ENCODE measurements at regions not wholly inside any gene's neighbourhood (a gene's known extent, or its start where the extent isn't known, plus 50 kb on each side); places are given as distances from the start of the nearest gene placed in this dataset.

DNA sequence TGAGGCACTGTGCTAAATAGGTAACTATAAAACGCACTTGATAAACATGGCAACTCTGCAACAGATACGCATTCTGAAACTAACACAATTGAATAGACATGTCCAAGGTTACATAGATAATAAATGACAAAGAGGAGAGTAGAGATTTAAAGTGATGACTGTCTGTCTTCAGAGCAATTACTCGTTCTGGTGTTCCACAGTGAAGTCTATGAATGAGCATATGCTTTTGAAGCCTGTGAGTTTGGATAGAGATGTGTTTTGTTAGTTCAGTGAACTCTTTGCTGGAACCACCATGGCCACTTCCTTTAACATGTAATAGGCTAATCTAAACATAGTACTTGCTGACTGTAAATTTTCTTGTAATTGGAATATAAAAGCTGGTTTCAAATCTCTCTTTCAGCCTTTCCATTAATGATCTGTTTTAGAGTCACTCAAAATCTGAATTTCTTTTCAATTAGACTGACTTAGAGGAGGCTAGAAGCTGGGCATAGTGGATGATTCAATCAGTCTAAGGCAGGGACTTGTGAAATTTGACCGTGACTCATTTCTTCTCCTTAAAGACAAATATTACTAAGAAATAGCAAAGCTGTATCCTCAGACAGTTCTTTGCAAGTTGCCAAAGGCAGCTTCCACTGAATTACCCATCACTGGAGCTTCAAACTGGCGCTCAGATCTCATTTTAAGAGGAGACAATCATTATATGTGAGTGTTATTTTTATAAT, 1130.1 kb upstream of the CELF4 start:
- TF ChIP-seq, protein P1, sequence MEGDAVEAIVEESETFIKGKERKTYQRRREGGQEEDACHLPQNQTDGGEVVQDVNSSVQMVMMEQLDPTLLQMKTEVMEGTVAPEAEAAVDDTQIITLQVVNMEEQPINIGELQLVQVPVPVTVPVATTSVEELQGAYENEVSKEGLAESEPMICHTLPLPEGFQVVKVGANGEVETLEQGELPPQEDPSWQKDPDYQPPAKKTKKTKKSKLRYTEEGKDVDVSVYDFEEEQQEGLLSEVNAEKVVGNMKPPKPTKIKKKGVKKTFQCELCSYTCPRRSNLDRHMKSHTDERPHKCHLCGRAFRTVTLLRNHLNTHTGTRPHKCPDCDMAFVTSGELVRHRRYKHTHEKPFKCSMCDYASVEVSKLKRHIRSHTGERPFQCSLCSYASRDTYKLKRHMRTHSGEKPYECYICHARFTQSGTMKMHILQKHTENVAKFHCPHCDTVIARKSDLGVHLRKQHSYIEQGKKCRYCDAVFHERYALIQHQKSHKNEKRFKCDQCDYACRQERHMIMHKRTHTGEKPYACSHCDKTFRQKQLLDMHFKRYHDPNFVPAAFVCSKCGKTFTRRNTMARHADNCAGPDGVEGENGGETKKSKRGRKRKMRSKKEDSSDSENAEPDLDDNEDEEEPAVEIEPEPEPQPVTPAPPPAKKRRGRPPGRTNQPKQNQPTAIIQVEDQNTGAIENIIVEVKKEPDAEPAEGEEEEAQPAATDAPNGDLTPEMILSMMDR (IDR thresholded peaks at IDR 0.05): no peak
- TF ChIP-seq POLR2A (IDR thresholded peaks at IDR 0.05): no peak

All from testis (tissue), 2 donors.